Left lobe of liver (tissue), 2 donors: ENCODE measurements at regions not wholly inside any gene's neighbourhood (a gene's known extent, or its start where the extent isn't known, plus 50 kb on each side); places are given as distances from the start of the nearest gene placed in this dataset.
A peak's percentile ranks its signal among the peaks of the same experiment; 100 is the strongest.

ENCODE experiments used
- ATAC-seq: fragments of 200-7000 bp; cut with Tn5 transposase; one replicate; pipeline ENCODE4 v1.9.1; 2020; ENCODE audit warnings: mild to moderate bottlenecking, moderate library complexity
- DNase-seq: peaks from one replicate; pipeline ENCODE4 v3.0.0-alpha.2; 2020; ENCODE audit warnings: low spot score
- donor health status: DM: no; HTN: no; CAD: no; lungs with moderate emphysema.
- donor health status: DM: no; HTN: yes; CAD: no.

DNA sequence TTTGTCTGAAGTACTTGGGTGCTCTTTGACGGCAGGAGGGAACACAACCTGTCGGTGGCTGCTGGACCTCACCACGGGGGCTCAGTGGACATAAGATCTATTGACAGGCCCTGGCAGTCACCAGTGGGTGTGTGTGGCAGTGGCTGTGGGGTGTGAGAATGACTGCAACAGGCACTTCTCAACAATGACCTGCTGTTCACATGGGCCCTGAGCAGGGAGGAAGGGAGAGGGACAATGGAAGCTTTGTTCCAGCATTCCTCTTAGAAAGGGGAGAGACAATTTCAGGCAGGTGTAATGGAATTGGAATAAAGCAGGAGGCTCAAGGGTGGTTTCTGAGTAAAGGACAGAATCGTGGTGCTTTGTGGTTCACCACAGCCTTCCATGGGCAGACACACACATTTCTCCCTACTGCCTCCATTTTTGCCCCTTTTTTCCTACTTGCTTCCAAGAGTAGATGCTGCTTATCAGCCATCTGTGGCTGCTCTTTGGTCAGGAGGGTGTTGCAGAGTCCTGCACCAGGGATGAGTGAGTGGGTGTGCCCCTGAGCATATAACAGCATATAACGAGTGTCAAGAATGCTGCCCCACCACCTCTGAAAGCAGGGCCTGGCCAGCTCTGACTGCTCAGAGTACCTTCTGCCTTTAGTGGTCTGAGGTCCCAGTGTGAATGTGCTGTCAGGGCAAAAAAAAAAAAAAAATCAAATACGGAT, 267.7 kb downstream of the RASSF9 start:
- DNase-seq (no peak), ATAC-seq (no peak)

DNA sequence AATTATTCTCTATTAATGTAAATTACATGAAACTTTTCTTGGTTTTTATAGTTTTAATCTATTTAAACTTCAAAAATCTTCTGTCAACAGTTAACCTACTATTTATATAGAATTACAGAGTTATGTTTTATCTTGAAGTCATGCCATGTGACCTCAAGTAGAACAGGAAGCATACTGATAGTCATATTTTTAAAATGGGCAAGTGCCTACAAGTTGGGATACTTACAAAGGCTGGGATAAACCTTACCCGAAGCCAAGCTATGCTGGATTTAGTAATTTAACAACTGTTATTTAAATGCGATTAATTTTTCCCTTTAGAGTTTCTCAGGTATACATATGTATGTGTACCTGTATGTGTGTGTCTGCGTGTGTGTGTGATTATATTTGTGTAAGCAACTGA, 266.9 kb downstream of the RASSF9 start:
- DNase-seq (no peak), ATAC-seq (no peak)

DNA sequence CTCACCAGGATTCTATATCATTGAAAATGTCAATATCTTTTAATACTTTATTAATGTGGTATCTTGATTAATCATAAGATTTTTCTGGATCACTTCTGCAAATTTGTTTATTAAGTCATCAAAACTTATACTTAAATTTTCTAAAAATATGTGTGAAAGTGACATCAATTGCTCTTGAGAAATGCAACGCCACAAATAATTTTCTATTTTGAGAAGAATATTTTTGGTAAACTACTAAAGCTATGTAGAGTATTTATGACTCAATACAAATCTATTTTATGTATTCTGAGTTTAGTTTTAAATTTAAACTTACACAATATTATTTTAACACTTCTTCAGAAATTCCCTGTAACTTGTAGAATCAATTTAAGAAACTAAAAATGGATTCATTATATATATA, 263.3 kb downstream of the RASSF9 start:
- ATAC-seq = no peak
- DNase-seq = no peak

DNA sequence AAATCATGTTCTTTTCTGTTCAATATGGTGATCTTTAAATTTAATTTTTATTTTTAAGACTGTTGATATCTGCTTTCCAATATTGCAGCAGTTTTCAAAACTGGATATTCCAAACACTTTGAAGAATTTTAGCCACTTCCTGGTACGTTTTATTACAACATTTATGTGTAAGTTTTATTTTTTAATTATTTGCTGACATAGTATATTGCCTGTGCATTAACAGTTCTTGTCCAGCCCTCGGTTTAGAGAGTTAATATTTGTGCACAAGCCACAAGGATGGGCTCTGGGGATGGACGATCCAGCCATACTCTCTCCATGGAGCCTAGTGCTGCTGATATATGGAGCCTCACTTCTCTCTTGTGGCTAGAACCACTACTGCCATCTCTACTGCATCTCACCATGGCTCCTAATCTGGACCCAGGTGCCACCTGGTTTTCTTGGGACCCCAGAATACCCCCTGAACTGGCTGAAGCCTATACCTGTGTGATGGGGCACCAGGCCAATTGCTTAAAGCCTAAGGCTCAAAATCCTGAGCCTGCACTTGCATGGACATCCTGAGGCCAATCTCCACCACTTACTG, 262.5 kb downstream of the RASSF9 start:
- DNase-seq (no peak), ATAC-seq (no peak)

DNA sequence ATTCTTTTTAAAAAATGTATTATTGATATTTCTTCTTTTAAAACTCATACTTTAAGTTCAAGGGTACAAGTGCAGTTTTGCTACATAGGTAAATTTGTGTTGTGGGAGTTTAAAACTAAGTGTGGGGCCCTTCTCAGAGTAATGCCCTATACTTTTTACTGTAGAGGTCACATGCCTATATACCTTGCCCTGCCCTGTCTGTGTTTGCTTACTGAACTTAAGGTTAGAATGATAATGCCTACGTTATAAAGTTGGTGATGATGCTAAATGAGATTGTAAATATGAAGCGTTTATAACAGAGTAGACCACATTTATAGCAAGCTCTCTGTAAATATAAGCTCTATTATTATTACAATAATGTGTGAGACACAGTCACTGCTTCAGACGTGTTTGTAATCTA, 261.9 kb downstream of the RASSF9 start:
- DNase-seq = no peak

DNA sequence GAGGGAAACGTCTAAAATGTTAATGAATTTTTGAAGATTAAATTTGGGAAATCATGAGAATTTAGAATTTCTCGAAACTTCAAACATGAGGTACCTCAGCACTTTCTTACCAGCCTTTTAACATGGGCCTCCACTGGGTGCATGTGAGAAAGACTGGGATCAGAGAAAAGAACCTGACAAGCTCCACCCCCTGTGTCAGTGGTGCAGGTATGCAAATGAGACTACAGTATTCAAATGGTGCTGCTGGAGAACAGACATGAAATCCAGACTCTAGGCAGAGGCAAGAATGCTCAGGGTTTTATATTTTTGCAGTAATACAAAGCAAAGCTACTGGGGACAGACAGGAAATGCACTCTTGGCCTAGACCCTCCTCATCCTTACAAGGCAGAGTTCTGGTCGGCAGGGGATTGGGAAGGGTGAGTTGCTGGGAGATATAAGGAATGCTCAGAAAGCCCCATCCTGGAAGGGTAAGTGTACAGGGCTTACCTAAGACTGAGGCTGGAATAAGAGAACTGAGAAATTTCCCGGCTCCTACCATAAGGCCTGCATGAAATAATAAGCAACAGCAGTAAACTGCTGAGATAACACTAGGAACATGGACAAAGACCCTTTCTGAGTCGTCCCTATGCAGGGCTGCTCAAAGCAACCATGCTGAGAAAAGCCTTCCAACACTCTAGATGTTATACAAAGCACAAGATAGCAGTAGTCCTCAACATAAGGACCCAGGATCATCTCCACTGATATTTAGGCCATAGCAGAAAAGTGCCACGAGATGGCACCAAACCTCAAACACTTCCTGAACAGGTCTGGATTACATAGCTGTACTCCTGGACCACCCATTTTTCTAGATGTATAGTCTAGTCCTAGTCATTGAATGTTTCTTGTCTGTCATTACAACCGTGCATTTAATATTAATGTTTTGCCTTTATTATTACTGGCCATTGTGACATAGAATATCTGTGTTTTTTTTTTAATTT, 260.8 kb downstream of the RASSF9 start:
- ATAC-seq (peak; percentile 95), DNase-seq (no peak)

More for the DNA sequence above, 261.9 kb downstream of the RASSF9 start:
- no peak for ATAC-seq

DNA sequence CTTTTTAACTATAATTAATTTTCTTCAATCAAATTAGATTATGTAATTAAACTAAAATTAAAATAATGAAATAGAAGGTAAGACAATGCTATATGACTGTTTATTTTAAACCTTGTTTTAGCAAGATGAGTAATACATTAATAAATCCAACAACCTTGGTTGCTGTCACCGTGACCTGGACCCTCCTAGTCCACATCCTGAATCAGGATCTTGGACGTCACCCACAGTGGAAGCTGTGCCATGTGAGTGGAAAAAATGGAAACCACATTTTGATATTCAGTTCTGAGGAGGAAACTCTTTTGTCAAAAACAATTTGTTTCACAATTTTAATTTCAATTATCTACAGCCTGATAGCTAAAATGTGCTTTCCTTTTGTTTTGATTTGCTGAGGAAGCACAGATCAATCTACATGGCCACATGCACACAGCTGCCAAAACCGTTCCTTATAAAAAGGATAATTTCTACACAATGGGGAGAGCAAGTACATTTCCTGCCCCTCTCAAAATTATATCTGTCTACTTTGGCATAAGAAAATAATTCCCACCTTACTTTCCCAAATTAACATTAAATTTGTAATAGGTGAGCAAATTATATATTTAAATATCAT, 255.5 kb downstream of the RASSF9 start:
- ATAC-seq = peak; percentile 56
- DNase-seq = no peak

DNA sequence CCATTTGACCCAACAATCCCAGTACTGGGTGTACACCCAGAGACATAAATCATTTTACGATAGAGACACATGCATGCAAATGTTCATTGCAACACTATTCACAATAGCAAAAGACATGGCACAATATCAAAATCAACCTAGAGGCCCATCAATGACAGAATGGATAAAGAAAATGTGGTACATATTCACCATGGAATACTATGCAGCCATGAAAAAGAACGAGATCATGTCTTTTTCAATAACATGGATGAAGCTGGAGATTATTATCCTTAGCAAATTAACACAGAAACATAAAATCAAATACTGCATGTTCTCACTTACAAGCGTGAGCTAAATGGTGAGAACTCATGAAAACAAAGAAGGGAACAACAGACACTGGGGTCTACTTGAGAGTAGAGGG, 249.1 kb downstream of the RASSF9 start:
- DNase-seq (no peak), ATAC-seq (no peak)

DNA sequence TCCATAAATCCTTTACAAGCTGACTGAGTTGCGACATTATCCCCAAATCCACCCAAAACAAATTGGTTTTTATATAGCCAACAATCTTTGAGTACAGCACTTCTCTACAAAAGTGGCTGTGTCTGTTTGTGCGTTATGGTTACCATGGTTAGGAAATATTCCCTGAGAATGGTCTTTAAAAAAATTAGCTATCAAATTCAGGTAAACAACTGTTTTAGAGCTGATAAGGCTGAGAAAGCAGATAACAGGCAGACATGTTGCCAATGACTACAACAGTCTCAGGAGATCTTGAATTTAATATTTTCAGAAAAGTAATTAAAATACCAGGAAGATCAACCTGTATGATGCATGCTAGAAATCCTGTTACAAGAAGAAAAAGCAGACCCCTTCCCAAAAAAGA, 248.0 kb downstream of the RASSF9 start:
- DNase-seq (no peak), ATAC-seq (no peak)

DNA sequence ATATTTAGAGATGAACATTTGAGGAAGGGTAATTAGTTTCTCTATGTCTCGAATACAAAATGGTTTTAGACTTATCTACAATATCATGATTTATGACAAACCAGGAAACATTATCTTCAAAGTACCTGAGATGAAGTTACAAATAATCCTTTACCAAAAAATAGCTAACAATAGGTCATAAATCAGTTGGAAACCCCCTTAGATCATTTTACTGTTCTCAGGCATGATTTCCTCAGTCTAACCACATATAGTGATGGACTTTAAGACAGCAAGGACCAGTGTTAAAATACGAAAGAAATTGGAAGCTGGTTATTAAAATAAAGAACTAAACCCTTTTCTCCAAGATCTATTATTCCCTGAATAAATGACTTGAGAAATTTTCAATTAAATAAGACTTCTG, 235.4 kb downstream of the RASSF9 start:
- ATAC-seq = no peak

DNA sequence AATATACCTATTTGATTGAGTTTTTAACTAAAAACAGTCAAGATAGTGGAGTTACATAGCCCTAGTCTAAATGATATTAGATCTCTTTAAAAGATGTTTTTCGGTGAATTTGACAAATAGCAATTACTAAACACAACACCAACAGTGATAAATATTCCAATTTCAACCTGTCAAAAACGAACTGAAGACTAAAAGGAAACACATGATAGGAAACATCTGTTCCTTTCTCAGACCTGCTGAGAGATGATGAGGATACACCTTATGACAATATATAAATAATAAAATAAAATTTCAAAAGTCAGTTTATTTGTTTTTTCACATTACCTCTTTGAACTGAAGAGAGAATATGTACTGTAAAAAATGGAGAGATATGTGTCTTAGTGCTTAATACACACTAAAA, 232.7 kb downstream of the RASSF9 start:
- no peak for ATAC-seq
- no peak for DNase-seq

More for the DNA sequence above, 235.4 kb downstream of the RASSF9 start:
- DNase-seq = no peak

DNA sequence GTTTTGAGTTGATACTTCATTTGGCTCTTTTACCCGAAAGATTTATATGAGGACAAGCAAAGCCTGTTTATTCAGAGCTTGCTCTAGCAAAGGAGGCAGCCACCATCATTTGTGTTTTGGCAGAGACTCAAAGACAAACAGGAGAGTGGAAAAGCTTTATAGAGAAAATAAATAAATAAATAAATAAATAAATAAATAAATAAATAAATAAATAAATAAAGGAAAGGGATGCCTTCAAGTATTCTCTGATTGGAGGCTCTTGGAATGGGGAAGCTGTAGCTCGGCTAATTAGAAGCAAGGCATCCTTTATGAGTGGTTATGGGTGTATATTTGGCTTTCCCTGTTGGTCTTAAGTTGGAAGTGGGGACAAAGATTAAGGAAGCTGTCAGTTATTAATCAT, 229.8 kb downstream of the RASSF9 start:
- no peak for DNase-seq
- no peak for ATAC-seq

DNA sequence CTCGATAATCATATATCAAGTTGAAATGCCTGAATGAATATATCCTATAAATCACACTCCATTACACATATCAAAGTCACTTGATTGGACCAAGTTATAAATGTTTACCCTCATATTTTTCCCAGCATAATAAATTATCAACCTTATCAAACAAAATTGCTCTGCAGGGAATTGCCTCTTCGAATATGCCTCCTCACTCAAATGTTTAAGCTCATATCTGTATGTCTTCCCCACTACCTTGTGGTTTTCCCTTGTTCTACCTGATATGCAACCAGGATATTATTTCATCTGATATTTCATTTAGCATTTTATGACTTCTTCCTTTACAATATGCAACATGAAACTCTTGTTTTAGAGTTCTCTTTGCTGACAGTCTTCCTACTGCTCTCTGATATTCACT, 226.4 kb downstream of the RASSF9 start:
- DNase-seq (no peak), ATAC-seq (no peak)

DNA sequence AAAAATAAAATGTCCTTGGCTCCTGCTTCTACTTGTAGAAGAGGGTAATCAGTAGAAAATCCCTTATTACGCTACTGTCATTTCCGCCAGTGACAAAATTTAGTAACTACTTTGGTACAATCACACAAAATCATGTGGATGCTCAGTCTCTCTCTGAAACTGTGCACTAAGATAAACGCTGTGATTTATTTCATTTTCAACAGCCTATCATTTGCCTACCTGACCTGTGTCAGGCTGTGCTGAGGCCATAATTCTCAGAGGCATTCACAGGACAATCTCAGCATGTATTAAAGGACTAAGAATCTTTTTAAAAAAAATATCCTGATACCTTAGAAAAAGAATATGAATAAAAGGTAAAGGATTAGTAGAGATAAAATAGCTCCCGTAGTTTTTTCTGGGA, 226.0 kb downstream of the RASSF9 start:
- ATAC-seq = no peak
- DNase-seq = no peak

DNA sequence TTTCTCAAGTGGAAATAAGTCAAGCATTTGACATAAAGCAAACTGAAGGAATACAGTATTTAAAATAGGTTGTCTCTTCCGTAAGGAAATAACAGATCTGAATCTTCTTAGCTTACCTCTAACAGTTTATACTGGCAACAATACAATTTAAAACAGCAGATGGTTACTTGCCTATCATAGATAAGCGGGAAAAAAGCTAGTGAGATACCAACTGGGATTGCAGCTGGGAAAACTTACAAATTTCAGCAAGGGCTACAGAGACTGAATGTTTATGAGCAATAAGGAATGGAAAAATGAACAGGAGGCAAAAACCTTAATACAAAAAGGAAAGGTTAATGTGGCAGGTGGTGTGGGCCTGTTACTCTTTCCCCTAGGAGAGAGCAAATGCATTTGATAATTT, 220.0 kb downstream of the RASSF9 start:
- no peak for DNase-seq
- no peak for ATAC-seq

DNA sequence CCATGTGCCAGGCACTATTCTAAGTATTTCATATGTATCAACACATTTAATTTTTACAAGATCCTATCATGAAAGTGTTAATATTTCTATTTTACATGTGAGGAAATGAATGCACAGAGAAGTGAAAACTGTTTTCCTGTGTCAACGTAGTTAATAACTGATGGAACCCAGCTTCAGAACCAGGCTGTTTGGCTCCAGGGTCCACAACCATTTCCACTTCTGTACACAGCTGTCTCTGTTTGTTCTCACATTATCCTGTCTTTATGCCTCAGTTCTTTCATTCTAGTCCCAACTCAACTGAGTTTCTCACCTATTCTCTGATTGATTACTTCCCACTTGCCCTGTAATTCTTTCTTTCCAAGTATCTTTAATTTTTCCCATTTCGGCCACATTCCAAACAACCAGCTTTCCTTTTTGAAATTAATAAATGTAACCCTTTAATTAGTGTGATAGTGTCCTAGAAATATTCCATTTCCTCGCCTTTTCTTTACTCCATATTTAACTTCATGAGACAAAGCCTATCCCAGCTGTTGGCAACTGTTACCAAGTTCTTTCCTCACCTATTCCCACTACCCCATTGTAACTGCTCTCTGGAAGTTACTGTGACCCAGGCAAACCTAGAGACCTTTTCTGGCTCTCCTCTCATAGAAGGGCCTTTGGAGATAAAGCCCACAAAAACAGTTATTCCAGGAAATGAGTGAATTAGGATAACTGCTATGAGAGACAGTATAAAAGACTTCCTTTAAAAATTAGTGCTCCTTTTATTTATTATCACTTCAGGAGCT, 218.7 kb downstream of the RASSF9 start:
- ATAC-seq (no peak), DNase-seq (no peak)

DNA sequence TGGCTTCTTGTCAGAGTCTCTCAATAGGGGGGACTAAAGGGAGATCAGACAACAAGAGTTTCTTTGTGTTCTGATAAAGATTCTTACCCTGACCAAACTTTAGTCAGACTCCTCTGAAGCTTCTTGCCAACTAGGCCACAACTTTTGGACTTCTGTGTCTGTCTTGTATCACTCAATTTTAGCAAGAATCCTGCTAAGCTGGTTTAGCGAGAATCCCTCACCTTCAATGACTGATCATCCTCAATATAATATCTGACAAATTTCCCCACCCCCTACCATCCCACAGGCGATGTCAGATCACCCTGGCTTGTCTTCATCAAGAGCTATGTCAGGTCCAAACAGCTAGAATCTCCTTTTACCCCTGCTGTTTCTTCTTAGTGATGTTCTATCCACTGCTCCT, 215.2 kb downstream of the RASSF9 start:
- ATAC-seq = no peak
- no peak for DNase-seq

DNA sequence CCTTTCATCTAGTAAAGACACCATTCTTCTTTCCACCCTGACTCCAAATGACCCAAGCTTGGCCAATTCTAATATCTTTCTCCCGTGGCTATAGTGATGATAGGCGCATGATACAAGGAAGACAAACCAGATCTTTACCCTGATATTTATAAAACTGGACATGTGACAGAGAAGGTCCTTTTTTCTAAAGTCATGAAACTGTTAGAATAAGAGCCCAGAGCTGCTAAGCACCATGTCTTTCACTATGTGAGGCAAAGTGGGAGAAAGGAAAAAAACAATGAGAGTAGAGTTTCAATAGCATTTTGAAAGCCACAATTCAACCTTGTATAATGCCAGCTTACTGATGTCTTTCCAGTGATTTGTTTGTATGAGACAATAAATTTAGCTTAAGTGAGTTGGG, 212.4 kb downstream of the RASSF9 start:
- DNase-seq (no peak), ATAC-seq (no peak)

DNA sequence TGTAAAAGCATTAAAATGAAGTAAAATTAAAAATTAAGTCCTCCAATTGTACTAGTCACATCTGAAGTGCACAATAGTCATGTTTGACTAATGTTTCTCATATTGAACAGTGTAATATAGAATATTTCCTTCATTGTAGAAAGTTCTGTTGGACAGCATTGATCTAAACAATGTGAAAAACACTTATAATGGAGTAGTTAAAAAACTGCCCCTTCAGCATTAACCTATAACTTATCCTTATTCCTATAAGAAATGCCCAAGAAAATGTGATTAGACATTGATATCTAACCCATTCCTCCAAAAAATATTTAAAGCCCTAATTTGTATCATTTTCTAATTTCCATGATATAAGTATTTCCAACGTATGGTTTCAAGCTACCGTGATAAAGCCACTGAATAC, 210.7 kb downstream of the RASSF9 start:
- DNase-seq (no peak), ATAC-seq (no peak)

DNA sequence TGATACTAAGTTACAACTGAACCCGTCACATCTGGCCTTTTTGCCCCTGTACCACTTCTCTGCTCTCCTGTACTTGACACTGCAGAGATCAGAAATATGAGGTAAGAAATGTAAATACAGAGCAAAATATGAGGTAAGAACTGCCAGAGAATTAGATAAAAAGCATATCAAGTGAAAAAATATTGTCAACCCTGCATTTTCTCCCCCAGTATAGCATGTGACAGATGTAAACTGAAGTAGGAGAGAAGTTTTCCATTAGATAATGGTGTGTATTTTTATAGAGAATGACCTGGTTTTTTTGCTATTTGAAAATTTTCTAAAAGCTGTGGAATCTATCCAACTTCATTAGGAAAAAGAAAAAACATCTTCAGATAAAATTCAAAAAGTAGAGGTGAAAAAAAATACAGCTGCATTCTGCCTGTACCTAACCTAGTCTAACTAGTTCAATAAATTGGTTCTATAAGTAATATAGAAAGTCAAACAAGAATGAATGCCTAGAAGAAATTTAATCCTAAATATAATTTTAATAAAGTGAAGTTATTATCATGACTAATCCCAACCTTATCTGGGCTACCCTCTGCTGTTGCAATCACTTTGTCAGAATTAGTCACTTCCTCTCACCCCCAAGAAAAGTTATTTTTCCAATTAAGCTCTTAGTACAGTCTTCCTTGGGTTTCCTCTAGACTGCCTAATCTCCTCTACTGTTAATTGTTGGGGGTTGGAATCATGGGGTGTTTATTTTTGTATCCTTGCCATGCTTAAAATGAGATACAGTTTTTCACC, 210.0 kb downstream of the RASSF9 start:
- DNase-seq = no peak
- no peak for ATAC-seq
